HCT116 (cell line): ENCODE measurements at regions not wholly inside any gene's neighbourhood (a gene's known extent, or its start where the extent isn't known, plus 50 kb on each side); places are given as distances from the start of the nearest gene placed in this dataset.

Source experiments
- ATAC-seq: fragments of 200-7000 bp; cut with Tn5 transposase; 2 replicates; pipeline ENCODE4 v1.9.1; 2020; ENCODE audit warnings: mild to moderate bottlenecking, moderate library complexity
- BruUV-seq: library from RNA; stranded (reverse); fragments of 400-500 nt; replicated peaks from 2 replicates; lab custom pipeline; 2021; lab: Mats Ljungman, UMichigan
- CTCF ChIA-PET: fragments of 300-600 bp; sonication (Branson Sonifier 250); formaldehyde crosslinking; loops from one replicate; lab custom pipeline; 2021; ENCODE audit warnings: antibody characterized with exemption; lab: Charles Lee
- POLR2A ChIA-PET: fragments of 300-600, 350-600 bp; sonication (Branson Sonifier 250); formaldehyde crosslinking; loops from one replicate; lab custom pipeline; 2021; ENCODE audit warnings: antibody characterized with exemption; lab: Charles Lee
- RAD21 ChIA-PET, 2 experiments: fragments of 300-600 bp; sonication (Branson Sonifier 250); formaldehyde crosslinking; loops; one replicate each; lab custom pipeline; 2023; ENCODE audit warnings: low total read pairs in 2 of 2; ENCODE audit not compliant: uncharacterized antibody in 2 of 2, unreplicated experiment in 2 of 2, low non-redundant PET in 1 of 2; lab: Charles Lee
- DNase-seq: peaks from one replicate; pipeline ENCODE4 v3.0.0-alpha.2; 2010; ENCODE audit warnings: low read depth, low spot score
- H2AFZ ChIP-seq: fragments of 200-600 bp; shearing (Covaris generic), sonication (generic); 2 replicates; pipeline ENCODE4 v1.6.1; 2017; ENCODE audit warnings: low read depth, mixed run types, mixed read lengths, antibody characterized with exemption, low read length; ENCODE audit not compliant: poor library complexity, severe bottlenecking
- H3K27ac ChIP-seq: 2 replicates; pipeline ENCODE4 v1.5.1; 2012; ENCODE audit warnings: low read depth, low read length
- H3K27me3 ChIP-seq: fragments of 200-600 bp; sonication (generic); 2 replicates; pipeline ENCODE4 v1.6.1; 2016; ENCODE audit warnings: mixed run types, low read length, mixed read lengths; ENCODE audit not compliant: insufficient read depth
- H3K36me3 ChIP-seq, 2 experiments: fragments of 200-500 bp in 1 of 2; fragments of 200-600 bp in 1 of 2; sonication (Bioruptor generic) in 1 of 2; sonication (generic) in 1 of 2; 2 replicates each; pipeline versions ENCODE4 v1.5.1 to v1.6.1; 2014 to 2016; ENCODE audit warnings: low read length in 2 of 2, inconsistent platforms in 1 of 2, mixed read lengths in 1 of 2, mixed run types in 1 of 2; ENCODE audit not compliant: insufficient read depth in 2 of 2, control insufficient read depth in 1 of 2
- H3K4me1 ChIP-seq, 2 experiments: fragments of 200-600 bp in 1 of 2; sonication (generic) in 1 of 2; 2 replicates each; pipeline versions ENCODE4 v1.5.1 to v1.6.1; 2012 to 2017; ENCODE audit warnings: low read length in 2 of 2, inconsistent platforms in 1 of 2, mild to moderate bottlenecking in 1 of 2, mixed read lengths in 1 of 2, mixed run types in 1 of 2, moderate library complexity in 1 of 2; ENCODE audit not compliant: insufficient read depth in 2 of 2, control insufficient read depth in 1 of 2
- H3K4me2 ChIP-seq: fragments of 200-600 bp; sonication (generic); 2 replicates; pipeline ENCODE4 v1.6.1; 2017; ENCODE audit warnings: mixed run types, low read length, mixed read lengths
- H3K4me3 ChIP-seq, 2 experiments: fragments of 200-600 bp in 1 of 2; sonication (generic) in 1 of 2; replicated peaks in 1 of 2; 2 replicates each; pipeline ENCODE4 v1.5.1; 2011 to 2016; ENCODE audit warnings: low read length in 2 of 2, control low read depth in 1 of 2, low read depth in 1 of 2, mild to moderate bottlenecking in 1 of 2, mixed read lengths in 1 of 2, mixed run types in 1 of 2
- H3K79me2 ChIP-seq: fragments of 200-600 bp; sonication (generic); 2 replicates; pipeline ENCODE4 v1.6.1; 2017; ENCODE audit warnings: mild to moderate bottlenecking, mixed run types, low read length, moderate library complexity, mixed read lengths; ENCODE audit not compliant: insufficient read depth
- H3K9ac ChIP-seq: fragments of 200-600 bp; sonication (generic); 2 replicates; pipeline ENCODE4 v1.6.1; 2016; ENCODE audit warnings: low read length, mixed read lengths
- H3K9me2 ChIP-seq: fragments of 200-600 bp; sonication (generic), shearing (Covaris generic); 2 replicates; pipeline ENCODE4 v1.6.1; 2017; ENCODE audit warnings: mixed run types, mild to moderate bottlenecking, moderate library complexity; ENCODE audit not compliant: insufficient read depth
- H3K9me3 ChIP-seq, 2 experiments: fragments of 200-500 bp in 1 of 2; fragments of 200-600 bp in 1 of 2; sonication (Bioruptor generic) in 1 of 2; sonication (generic) in 1 of 2; 2 replicates each; pipeline ENCODE4 v1.6.1; 2014 to 2017; ENCODE audit warnings: low read length in 2 of 2, mixed read lengths in 2 of 2, inconsistent platforms in 1 of 2, low read depth in 1 of 2, mild to moderate bottlenecking in 1 of 2, mixed run types in 1 of 2, moderate library complexity in 1 of 2; ENCODE audit not compliant: control insufficient read depth in 1 of 2, insufficient read depth in 1 of 2
- H4K20me1 ChIP-seq: fragments of 200-600 bp; sonication (generic), shearing (Covaris generic); 2 replicates; pipeline ENCODE4 v1.6.1; 2017; ENCODE audit warnings: mixed run types, mild to moderate bottlenecking, moderate library complexity; ENCODE audit not compliant: insufficient read depth
- CEBPB ChIP-seq: IDR thresholded peaks from 2 replicates; pipeline ENCODE4 v1.6.1; 2012; ENCODE audit warnings: low read depth
- CTCF ChIP-seq, 3 experiments: fragments of 200-600 bp in 1 of 3; sonication (generic) in 1 of 3; IDR thresholded peaks in 2 of 3; conservative IDR thresholded peaks in 1 of 3; 2 replicates each; pipeline ENCODE4 v1.5.1; 2012 to 2017; ENCODE audit warnings: low read depth in 2 of 3, low read length in 2 of 3, antibody characterized with exemption in 1 of 3, borderline replicate concordance in 1 of 3, control low read depth in 1 of 3, mild to moderate bottlenecking in 1 of 3, mixed read lengths in 1 of 3, mixed run types in 1 of 3, moderate library complexity in 1 of 3; ENCODE audit not compliant: insufficient read depth in 1 of 3
- EGR1 ChIP-seq: IDR thresholded peaks from 2 replicates; pipeline ENCODE4 v1.6.1; 2012; ENCODE audit warnings: low read depth
- ELF1 ChIP-seq: IDR thresholded peaks from 2 replicates; pipeline ENCODE4 v1.6.1; 2012; ENCODE audit warnings: low read depth, borderline replicate concordance
- EZH2 ChIP-seq: fragments of 200-600 bp; sonication (generic); IDR thresholded peaks from 2 replicates; pipeline ENCODE4 v1.6.1; 2017; ENCODE audit warnings: antibody characterized with exemption, mixed run types
- FOSL1 ChIP-seq: IDR thresholded peaks from 2 replicates; pipeline ENCODE4 v1.6.1; 2012; ENCODE audit warnings: low read depth
- JUND ChIP-seq: IDR thresholded peaks from 2 replicates; pipeline ENCODE4 v1.6.1; 2012
- POLR2A ChIP-seq: IDR thresholded peaks from 2 replicates; pipeline ENCODE4 v1.7.0; 2011; ENCODE audit warnings: borderline replicate concordance; ENCODE audit not compliant: insufficient read depth, insufficient read length; ENCODE audit errors: extremely low read depth
- POLR2AphosphoS5 ChIP-seq: IDR thresholded peaks from 2 replicates; pipeline ENCODE4 v1.6.1; 2011; ENCODE audit warnings: mild to moderate bottlenecking, low read depth, low read length, moderate library complexity
- RAD21 ChIP-seq: IDR thresholded peaks from 2 replicates; pipeline ENCODE4 v1.6.1; 2012; ENCODE audit warnings: low read depth, mild to moderate bottlenecking
- SIN3A ChIP-seq: IDR thresholded peaks from 2 replicates; pipeline ENCODE4 v1.6.1; 2012; ENCODE audit warnings: low read depth
- SP1 ChIP-seq: IDR thresholded peaks from 2 replicates; pipeline ENCODE4 v1.6.1; 2012; ENCODE audit warnings: low read depth
- SRF ChIP-seq: IDR thresholded peaks from 2 replicates; pipeline ENCODE4 v1.6.1; 2012; ENCODE audit warnings: low read depth
- TCF7L2 ChIP-seq: IDR thresholded peaks from 2 replicates; pipeline ENCODE4 v1.7.0; 2011; ENCODE audit warnings: borderline replicate concordance, inconsistent platforms; ENCODE audit not compliant: insufficient read depth, insufficient read length; ENCODE audit errors: extremely low read depth
- YY1 ChIP-seq: IDR thresholded peaks from 2 replicates; pipeline ENCODE4 v1.6.1; 2011; ENCODE audit warnings: low read length, low read depth, moderate library complexity, mild to moderate bottlenecking; ENCODE audit not compliant: insufficient replicate concordance; ENCODE audit errors: extremely low read depth
- ZBTB33 ChIP-seq: IDR thresholded peaks from 2 replicates; pipeline ENCODE4 v1.6.1; 2011; ENCODE audit warnings: mild to moderate bottlenecking, low read length, moderate library complexity; ENCODE audit not compliant: insufficient replicate concordance; ENCODE audit errors: extremely low read depth
- ZFX ChIP-seq: fragments of 450-650 bp; IDR thresholded peaks from 2 replicates; pipeline ENCODE4 v1.6.1; 2017
- ZNF274 ChIP-seq: fragments of 200-500 bp; sonication (Bioruptor generic); IDR thresholded peaks from 2 replicates; pipeline ENCODE4 v1.6.1; 2014; ENCODE audit warnings: mild to moderate bottlenecking, low read depth, low read length, inconsistent platforms
- intact Hi-C: fragments of 100-400 bp; cut with micrococcal nuclease; formaldehyde crosslinking; loops from 2 replicates; pipeline ENCODE4 v1.10.0; 2022
- TF ChIP-seq, protein P1 (sequence below): IDR thresholded peaks from 2 replicates; pipeline ENCODE4 v1.6.1; 2012
- TF ChIP-seq, protein P2 (sequence below): IDR thresholded peaks from 2 replicates; pipeline ENCODE4 v1.6.1; 2012

DNA sequence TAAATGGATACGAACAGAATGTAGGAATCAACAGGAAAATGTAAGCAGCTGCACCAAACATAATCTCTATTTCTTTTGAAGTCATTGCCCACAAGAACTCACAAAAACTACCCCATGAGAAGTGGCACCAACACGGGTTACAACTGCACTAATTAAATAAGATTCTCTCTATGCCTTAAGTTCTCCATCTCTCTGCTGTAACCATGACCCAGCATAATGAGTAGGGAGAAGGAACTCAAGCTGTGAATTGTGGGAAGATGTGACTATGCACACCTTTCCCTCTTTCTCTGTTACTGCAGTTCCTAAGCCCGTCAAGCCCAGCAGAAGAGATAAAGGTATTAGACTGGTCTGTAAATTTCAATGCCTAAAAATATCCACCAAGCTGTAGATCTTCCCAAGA is 614.0 kb downstream of the USP25 start:
- no peaks in the 10 kb centered on the region for H3K36me3 ChIP-seq
- H3K27ac ChIP-seq = no peak overlapping the region
- H3K9me2 ChIP-seq = no peaks in the 10 kb centered on the region
- H3K9me3 ChIP-seq = peaks cover 14% of the 10 kb centered on the region in 2 experiments; a peak in 3 of 4 replicates
- no peaks in the 10 kb centered on the region for H4K20me1 ChIP-seq
- no peaks in the 10 kb centered on the region for H3K79me2 ChIP-seq
- POLR2A ChIA-PET = no interaction called here
- H3K4me1 ChIP-seq = no peaks in the 10 kb centered on the region
- no TSS peak for BruUV-seq
- no peak overlapping the region for H3K4me3 ChIP-seq
- no peaks in the 10 kb centered on the region for H3K27me3 ChIP-seq
- H3K9ac ChIP-seq = no peak overlapping the region
- no peak for ATAC-seq
- DNase-seq = no peak
- TF ChIP-seq EGR1 (no peak), TCF7L2 (no peak), JUND (no peak), EZH2 (no peak), POLR2A (no peak), ZBTB33 (no peak), YY1 (no peak), ZFX (no peak), SRF (no peak), ELF1 (no peak), ZNF274 (no peak), FOSL1 (no peak), POLR2AphosphoS5 (no peak), SP1 (no peak), SIN3A (no peak), CEBPB (no peak), CTCF (IDR thresholded peaks at IDR 0.05 in 2 of 3, conservative IDR thresholded peaks at IDR 0.05 in 1 of 3; ENCODE audit: borderline replicate concordance in 1 of 3, insufficient read depth in 1 of 3, low read depth in 2 of 3, low read length in 2 of 3) (no peak), RAD21 (no peak)
- TF ChIP-seq, protein P1, sequence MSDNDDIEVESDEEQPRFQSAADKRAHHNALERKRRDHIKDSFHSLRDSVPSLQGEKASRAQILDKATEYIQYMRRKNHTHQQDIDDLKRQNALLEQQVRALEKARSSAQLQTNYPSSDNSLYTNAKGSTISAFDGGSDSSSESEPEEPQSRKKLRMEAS = no peak
- TF ChIP-seq, protein P2, sequence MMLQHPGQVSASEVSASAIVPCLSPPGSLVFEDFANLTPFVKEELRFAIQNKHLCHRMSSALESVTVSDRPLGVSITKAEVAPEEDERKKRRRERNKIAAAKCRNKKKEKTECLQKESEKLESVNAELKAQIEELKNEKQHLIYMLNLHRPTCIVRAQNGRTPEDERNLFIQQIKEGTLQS = no peak
- RAD21 ChIA-PET = no interaction called here
- H3K4me2 ChIP-seq = no peak overlapping the region
- H2AFZ ChIP-seq = no peak overlapping the region
- intact Hi-C loops = no loop called here
- CTCF ChIA-PET = no interaction called here
